Stimulated activated CD8-positive, alpha-beta memory T cell treated with anti-CD3 and anti-CD28 coated beads, Interleukin-12 subunit alpha, Interleukin-12 subunit beta, amount 100 ng/mL, for 24 hours (primary cell): ENCODE measurements at regions not wholly inside any gene's neighbourhood (a gene's known extent, or its start where the extent isn't known, plus 50 kb on each side); places are given as distances from the start of the nearest gene placed in this dataset.

Source experiments
- DNase-seq: peaks from one replicate; pipeline ENCODE4 v3.0.0-alpha.2; 2020; ENCODE audit errors: extremely low read depth

DNA sequence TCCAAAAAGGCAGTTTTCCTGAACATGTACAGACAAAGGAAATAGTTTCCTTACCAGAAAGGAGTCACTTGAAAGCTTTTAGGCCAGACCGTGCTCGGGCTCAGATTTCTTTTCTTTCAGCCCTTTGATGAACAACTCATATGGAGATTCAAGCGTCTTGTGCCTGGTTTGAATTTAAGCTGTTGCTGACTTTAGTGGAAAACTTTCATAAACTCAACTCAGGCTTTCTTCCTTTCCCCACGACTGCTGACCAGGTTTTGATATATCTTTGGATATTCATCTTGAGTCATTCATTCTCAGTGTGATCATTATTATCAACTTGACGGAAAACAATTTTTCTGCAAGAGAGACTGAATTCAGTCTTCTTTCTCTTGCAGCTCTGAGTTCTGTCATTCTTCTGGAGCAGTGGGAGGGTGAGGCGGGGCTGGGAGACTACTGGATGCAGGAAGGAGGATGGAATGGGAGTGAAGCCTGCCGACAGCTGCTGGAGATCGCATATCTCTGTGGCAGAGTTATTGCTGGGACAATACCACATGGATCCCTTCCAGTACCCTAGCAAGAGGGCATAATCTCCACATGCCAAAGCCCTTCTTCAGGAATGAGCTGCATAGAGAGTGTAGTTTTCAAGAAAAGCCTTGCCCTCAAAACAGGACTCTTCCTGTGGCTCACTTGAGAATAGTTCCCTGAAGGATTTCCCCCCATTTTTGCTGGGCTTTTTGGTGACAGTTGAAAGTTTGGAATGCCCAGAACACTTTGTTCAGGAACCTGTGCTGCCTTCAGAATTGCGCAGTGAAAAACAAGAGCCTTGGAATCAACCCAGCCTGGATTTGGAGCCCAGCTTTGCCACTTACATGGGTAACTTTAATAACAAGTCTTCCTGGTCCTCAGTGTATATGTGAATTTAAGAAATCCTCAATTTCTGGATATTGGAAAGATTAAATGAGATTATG, 364.4 kb downstream of the ZNF521 start:
- DNase-seq, result no peak

DNA sequence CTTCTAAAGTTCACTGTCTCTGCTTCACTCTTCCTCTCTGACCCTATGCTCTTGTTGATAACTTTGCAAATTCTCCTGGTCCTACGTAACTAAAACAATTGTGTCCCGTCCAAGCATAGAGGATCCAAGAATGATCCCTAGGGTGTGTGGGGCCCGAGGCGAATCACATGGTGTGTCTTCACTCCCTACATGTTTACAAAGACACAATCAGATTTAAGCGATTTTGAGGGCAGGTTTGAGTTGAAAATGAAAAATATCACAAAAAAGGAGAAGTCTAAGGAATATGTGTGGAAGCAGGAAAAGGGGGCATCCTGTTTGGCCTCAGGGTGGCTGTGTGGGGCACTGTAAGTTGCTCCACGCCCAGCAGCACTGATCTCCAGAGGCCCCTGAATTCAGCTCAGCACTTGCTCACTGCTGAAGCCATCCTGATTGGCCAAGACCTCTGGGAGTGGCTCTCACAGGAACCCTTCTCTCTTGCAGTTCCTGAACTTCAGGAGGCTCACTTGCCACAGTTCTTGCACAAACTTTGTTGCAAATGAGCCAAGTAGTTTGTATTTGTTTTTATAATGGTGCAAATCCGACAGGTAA, 363.6 kb downstream of the ZNF521 start:
- no peak for DNase-seq

GRCh38 chr18:24989760-24990593, 362.0 kb downstream of the ZNF521 start:
- DNase-seq, result no peak

GRCh38 chr18:24990671-24991134, 361.3 kb downstream of the ZNF521 start:
- no peak for DNase-seq

GRCh38 chr18:24991141-24992060, 360.6 kb downstream of the ZNF521 start:
- no peak for DNase-seq

- DNase-seq, result no peak
Observed at GRCh38 chr18:24992491-24992890, 359.5 kb downstream of the ZNF521 start.

- DNase-seq, result no peak
Observed at GRCh38 chr18:24993628-24994027, 358.3 kb downstream of the ZNF521 start.

GRCh38 chr18:24995056-24995455, 356.9 kb downstream of the ZNF521 start:
- no peak for DNase-seq

DNA sequence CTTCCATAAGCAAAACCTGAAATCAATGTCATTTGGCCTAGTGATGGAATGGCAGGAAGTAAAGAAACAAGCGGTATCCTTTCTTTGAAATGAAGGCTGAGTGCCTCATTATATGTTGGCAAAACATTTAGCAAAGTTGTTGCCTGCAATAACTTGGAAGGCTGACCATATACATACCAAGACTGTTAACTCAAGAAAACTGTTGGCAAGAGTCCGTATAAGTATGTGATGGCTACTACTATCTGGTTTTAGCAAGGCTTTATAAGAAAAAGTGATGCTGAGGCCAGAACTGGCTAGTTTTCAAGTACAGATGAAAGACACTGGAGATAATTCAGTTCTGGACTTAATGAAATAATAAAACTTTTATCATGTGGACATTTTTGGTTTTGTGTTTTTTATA, 356.2 kb downstream of the ZNF521 start:
- DNase-seq, result no peak

GRCh38 chr18:24999650-25000267, 352.2 kb downstream of the ZNF521 start:
- no peak for DNase-seq

DNA sequence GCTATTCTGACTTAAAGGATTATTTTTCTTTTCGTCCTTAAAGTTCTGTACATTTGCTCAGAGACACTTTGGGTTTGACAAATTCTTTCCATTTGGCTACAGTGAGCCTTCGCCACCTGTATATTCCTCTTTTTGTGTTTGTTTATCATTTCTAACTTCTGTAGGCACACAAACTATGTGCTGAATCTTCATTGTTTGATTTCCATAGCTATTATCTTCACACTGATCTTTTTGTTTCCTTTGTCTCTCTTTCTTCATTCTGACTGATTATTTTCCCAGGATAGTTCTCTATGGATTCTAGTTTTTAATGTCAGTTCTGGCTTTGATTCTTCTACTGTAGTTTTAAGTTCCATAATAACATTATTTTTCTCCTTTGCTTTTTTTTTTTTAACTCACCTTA, 350.2 kb downstream of the ZNF521 start:
- no peak for DNase-seq

GRCh38 chr18:25005541-25006403, 346.2 kb downstream of the ZNF521 start:
- no peak for DNase-seq

DNA sequence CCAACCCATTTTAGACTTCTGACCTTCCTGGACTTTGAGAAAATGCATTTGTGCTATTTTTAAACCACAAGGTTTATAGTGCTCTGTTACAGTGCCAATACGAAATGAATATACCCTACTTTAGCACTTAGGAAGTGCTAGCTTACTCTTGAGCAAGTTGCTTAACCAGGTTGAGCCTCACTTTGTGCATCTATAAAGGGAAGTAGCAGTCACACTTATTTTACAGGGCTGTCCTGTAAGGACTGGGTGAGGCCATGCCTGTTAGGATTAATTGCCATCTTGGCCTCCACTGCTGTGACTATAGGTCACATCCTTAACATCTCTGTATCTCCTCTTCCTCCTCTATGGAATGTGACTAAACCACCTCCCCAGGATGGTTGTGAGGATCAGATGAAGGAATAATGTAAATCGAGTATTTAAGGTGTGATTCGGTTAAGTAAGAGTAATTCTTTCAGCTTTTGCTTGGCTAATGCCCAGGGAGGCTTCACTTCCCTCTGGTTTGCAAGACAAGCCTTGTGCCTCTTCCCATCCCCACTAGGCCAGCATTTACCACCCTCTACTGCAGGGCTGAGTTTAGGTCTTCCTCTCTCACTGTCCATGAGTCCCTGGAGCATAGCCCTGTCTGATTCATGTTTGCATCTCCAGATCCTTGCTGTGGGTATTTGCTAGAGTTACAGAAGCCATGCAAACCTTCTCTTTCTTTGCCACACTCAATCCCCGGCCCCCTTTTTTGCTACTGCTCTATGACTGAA, 341.2 kb downstream of the ZNF521 start:
- DNase-seq, result no peak
